ENCODE measurements at regions not wholly inside any gene's neighbourhood (a gene's known extent, or its start where the extent isn't known, plus 50 kb on each side); places are given as distances from the start of the nearest gene placed in this dataset.

DNA sequence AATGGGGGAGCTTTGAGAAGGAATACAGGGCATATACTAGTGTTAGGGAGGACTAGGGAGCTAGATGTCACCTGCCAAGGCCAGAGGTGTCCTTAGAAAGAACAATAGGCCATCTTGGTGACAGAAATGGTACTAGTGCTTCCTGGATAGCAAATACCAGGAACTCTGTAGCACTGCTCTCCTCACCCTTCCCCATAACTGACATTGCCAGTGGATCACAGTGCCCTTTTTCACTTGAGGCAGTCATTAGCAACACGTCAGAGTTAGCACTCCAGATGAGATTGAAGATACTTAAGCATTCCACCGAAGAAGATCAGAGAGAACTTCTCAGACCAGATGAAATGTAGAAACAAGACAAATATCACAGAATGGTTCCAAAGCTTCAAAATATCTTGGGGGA lies 103.1 kb upstream of the PDZRN3 start:
- TF ChIP-seq, protein P1, sequence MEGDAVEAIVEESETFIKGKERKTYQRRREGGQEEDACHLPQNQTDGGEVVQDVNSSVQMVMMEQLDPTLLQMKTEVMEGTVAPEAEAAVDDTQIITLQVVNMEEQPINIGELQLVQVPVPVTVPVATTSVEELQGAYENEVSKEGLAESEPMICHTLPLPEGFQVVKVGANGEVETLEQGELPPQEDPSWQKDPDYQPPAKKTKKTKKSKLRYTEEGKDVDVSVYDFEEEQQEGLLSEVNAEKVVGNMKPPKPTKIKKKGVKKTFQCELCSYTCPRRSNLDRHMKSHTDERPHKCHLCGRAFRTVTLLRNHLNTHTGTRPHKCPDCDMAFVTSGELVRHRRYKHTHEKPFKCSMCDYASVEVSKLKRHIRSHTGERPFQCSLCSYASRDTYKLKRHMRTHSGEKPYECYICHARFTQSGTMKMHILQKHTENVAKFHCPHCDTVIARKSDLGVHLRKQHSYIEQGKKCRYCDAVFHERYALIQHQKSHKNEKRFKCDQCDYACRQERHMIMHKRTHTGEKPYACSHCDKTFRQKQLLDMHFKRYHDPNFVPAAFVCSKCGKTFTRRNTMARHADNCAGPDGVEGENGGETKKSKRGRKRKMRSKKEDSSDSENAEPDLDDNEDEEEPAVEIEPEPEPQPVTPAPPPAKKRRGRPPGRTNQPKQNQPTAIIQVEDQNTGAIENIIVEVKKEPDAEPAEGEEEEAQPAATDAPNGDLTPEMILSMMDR (IDR thresholded peaks at IDR 0.05): no peak
- TF ChIP-seq RXRA (IDR thresholded peaks at IDR 0.05; ENCODE audit: borderline replicate concordance, low read depth) (no peak), MXI1 (IDR thresholded peaks at IDR 0.05; ENCODE audit: low read depth, low read length) (no peak), FOXM1 (IDR thresholded peaks at IDR 0.05; ENCODE audit: low read depth) (no peak), SMC3 (IDR thresholded peaks at IDR 0.05; ENCODE audit: low read depth, low read length) (no peak), TAF1 (IDR thresholded peaks at IDR 0.05; ENCODE audit: borderline replicate concordance, low read depth, low read length) (no peak), EP300 (IDR thresholded peaks at IDR 0.05; ENCODE audit: borderline replicate concordance in 1 of 2, low read depth in 1 of 2, low read length in 1 of 2) (no peak), TEAD4 (IDR thresholded peaks at IDR 0.05; ENCODE audit: borderline replicate concordance, insufficient read depth) (no peak), ELF1 (IDR thresholded peaks at IDR 0.05) (no peak)
- TF ChIP-seq, protein P2, sequence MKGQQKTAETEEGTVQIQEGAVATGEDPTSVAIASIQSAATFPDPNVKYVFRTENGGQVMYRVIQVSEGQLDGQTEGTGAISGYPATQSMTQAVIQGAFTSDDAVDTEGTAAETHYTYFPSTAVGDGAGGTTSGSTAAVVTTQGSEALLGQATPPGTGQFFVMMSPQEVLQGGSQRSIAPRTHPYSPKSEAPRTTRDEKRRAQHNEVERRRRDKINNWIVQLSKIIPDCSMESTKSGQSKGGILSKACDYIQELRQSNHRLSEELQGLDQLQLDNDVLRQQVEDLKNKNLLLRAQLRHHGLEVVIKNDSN (IDR thresholded peaks at IDR 0.05; ENCODE audit: borderline replicate concordance, low read depth): no peak
